ENCODE measurements at regions not wholly inside any gene's neighbourhood (a gene's known extent, or its start where the extent isn't known, plus 50 kb on each side); places are given as distances from the start of the nearest gene placed in this dataset.

- H3K4me1 Mint-ChIP-seq = peaks cover 0 to 3% (median 0%) of the 10 kb centered on the region in 3 donors
- peaks cover 0 to 2% (median 2%) of the 10 kb centered on the region in 3 donors for H3K9me3 Mint-ChIP-seq
- no peak overlapping the region for H3K27ac Mint-ChIP-seq
- no peak overlapping the region for H3K4me3 Mint-ChIP-seq
- no peaks in the 10 kb centered on the region for H3K36me3 Mint-ChIP-seq
- H3K27me3 Mint-ChIP-seq = peaks cover 4% of the 10 kb centered on the region
These were observed 68.9 kb upstream of the FZD10 start for GRCh38 chr12:130093380-130093779.

DNA sequence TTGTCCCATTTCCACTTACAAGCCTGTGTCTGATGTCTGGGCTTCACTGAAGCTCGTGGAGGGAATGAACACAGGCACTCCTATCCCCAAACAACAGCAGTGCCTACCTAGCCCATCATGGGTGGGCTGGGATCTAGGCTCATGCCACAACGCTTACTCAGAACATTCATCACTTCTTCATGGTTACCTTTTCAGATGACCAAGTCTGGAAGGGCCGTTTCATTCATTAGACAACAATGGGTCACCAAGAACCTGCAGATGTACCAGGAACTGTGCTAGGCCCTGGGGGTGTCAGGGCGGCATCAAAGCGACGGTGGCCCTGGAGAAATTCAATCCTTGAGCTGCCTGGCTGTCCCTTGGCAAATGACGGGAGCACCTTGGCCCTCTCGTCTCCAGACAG lies 64.9 kb upstream of the FZD10 start:
- no peak overlapping the region for H3K4me3 Mint-ChIP-seq
- H3K27me3 Mint-ChIP-seq = peaks cover 4% of the 10 kb centered on the region
- H3K9me3 Mint-ChIP-seq = peaks cover 2 to 3% (median 3%) of the 10 kb centered on the region in 3 donors
- no peak overlapping the region for H3K27ac Mint-ChIP-seq
- H3K4me1 Mint-ChIP-seq = no peaks in the 10 kb centered on the region
- H3K36me3 Mint-ChIP-seq = no peaks in the 10 kb centered on the region

DNA sequence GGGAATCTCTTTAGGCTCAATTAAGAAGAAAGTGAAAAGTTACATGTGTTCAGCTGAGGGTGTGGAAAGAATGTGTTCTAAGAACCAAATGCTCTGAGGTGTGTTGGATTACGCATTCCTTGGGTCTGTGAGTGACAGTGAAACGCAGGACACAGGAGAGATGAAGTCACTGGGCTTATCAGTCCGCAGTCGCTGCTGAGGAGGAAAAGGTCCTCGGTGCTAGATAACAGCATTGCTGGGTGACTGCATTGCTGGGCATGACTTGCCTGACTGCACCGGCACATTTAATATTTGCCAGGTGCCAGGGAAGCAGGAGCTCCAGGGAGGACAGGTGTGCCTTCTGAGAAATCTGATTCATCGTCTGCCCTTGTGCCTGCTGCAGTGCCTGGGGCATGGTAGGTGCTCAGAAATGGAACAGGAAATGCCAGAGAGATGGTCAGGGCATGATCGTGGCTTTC lies 64.4 kb upstream of the FZD10 start:
- Mint-ChIP-seq H3K27ac (no peak overlapping the region), H3K36me3 (no peaks in the 10 kb centered on the region), H3K9me3 (peaks cover 2 to 4% (median 3%) of the 10 kb centered on the region in 3 donors), H3K4me3 (no peak overlapping the region), H3K4me1 (no peaks in the 10 kb centered on the region), H3K27me3 (peaks cover 4% of the 10 kb centered on the region)

DNA sequence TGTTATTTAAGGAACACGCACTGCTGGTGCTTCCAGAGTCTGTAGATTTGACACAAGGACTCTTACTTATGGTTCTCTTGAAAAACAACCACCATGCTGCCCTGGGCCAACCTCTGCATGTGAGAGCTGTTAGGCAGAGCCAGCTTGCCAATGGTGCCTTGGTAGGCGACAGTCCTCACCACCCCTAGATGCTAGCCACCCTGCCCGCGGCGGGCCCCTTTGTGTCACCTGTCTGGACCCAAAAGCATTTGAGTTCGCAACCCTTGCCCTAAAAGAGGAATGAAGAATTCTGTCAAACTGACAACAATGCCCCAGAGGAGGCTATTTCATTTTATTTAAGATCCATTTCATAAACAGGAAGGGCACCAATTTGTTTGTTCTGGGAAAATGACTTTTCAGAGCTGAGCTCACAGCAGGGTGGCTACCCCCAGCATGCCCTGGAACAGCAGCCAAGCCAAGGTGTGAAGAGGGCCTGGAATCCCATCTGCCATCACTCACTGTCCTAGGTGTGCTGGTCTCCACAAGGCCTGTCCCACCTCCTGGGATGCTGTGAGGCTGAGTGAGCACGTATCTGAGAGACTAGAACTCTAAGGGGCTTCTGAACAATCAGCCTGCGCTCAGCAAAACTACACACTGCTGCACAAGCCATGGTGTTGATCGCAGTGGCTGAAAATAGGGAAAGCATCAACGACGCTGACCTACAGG lies 63.8 kb upstream of the FZD10 start:
- Mint-ChIP-seq H3K9me3 (peaks cover 2 to 5% (median 3%) of the 10 kb centered on the region in 3 donors), H3K27ac (no peak overlapping the region), H3K4me3 (no peak overlapping the region), H3K4me1 (peaks cover 0 to 1% (median 0%) of the 10 kb centered on the region in 3 donors), H3K36me3 (peaks cover 2% of the 10 kb centered on the region), H3K27me3 (peaks cover 4% of the 10 kb centered on the region)

- no peaks in the 10 kb centered on the region for H3K27me3 Mint-ChIP-seq
- H3K36me3 Mint-ChIP-seq = peaks cover 3% of the 10 kb centered on the region
- H3K4me1 Mint-ChIP-seq = peaks cover 0 to 1% (median 0%) of the 10 kb centered on the region in 3 donors
- peaks cover 2 to 5% (median 3%) of the 10 kb centered on the region in 3 donors for H3K9me3 Mint-ChIP-seq
- no peak overlapping the region for H3K27ac Mint-ChIP-seq
- no peak overlapping the region for H3K4me3 Mint-ChIP-seq
These were observed 61.5 kb upstream of the FZD10 start for GRCh38 chr12:130100634-130101362.

DNA sequence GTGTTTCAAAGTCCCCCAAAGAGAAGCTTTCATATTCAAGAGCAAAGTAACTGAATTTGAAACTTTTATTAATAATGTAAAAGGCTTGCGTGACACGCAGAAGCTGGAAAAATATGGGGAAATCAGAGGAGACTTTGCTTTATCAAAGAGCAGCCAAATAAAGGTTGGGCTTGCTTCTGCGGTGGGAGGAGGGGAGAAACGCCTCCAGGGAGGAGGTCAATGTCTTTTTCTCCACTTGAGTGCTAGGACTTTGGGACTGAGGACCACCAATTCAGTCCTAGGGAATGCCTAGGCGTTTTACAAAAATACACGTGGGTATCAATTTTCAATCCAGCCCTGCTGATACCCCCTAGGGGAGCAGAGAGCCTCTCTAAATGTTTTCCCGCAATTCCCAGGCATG lies 60.9 kb upstream of the FZD10 start:
- no peaks in the 10 kb centered on the region for H3K27me3 Mint-ChIP-seq
- peaks cover 0 to 1% (median 0%) of the 10 kb centered on the region in 3 donors for H3K4me1 Mint-ChIP-seq
- H3K4me3 Mint-ChIP-seq = no peak overlapping the region
- no peak overlapping the region for H3K27ac Mint-ChIP-seq
- peaks cover 3% of the 10 kb centered on the region for H3K36me3 Mint-ChIP-seq
- peaks cover 2 to 5% (median 3%) of the 10 kb centered on the region in 3 donors for H3K9me3 Mint-ChIP-seq

GRCh38 chr12:130102266-130102665 lies 60.0 kb upstream of the FZD10 start:
- Mint-ChIP-seq H3K27ac (no peak overlapping the region), H3K4me1 (peaks cover 0 to 1% (median 0%) of the 10 kb centered on the region in 3 donors), H3K9me3 (peaks cover 2 to 7% (median 3%) of the 10 kb centered on the region in 3 donors), H3K4me3 (no peak overlapping the region), H3K36me3 (peaks cover 3% of the 10 kb centered on the region), H3K27me3 (no peaks in the 10 kb centered on the region)

DNA sequence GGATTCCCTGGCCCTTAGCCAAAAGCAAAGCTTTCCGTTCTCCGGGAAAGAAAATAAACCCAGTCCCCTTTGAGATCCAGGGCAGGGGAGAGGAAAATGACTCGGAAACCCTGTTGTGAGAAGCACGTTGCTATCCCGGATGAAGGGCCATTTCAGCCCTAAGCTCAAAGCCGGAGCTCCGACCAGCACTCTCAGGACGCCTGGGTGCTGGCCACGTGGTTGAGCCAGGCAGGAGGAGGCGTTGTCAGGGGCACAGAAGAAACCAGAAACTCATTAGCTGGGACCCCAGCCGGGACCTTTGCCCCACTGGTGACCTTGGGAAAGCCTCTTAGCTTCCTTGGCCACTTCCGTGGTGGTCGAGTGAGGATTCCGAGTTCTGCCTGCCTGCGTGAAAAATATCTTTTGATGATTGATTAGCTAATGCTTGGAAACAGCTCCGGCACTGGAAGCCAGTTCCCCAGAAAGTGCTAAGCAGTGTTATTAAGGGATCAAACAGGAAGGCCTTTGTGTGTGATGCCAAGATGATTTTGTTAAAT lies 57.6 kb upstream of the FZD10 start:
- Mint-ChIP-seq H3K36me3 (peaks cover 3% of the 10 kb centered on the region), H3K4me1 (peaks cover 0 to 1% (median 0%) of the 10 kb centered on the region in 3 donors), H3K27ac (peak overlapping the region in 1 of 3 donors; percentile 46), H3K9me3 (peaks cover 7 to 10% (median 7%) of the 10 kb centered on the region in 3 donors), H3K4me3 (no peak overlapping the region), H3K27me3 (no peaks in the 10 kb centered on the region)

- Mint-ChIP-seq H3K9me3 (peaks cover 5 to 12% (median 12%) of the 10 kb centered on the region in 3 donors), H3K27ac (peak overlapping the region in 1 of 3 donors; percentile 27), H3K4me1 (no peaks in the 10 kb centered on the region), H3K36me3 (peaks cover 1% of the 10 kb centered on the region), H3K4me3 (no peak overlapping the region), H3K27me3 (no peaks in the 10 kb centered on the region)
These were observed 53.0 kb upstream of the FZD10 start for GRCh38 chr12:130109062-130109945.

DNA sequence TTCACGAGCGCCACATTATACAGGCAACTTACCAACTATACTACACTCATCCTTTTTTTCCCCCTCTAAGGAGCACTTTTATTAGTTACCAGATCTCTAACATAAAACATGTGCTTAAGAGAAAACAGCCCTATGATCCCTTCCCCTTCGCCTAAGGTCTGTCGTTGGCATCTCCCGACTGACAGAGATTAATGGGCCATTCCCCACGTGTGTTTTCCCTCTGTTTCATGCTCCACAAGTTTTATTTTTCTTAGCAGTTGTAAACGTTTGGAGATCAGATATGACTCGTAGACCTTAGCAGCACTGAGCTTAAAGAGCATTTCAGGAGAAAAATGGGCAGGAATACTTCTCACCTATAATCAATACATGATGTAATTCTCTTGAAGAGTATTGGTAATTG lies 51.4 kb upstream of the FZD10 start:
- Mint-ChIP-seq H3K4me3 (no peak overlapping the region), H3K4me1 (no peaks in the 10 kb centered on the region), H3K27ac (no peak overlapping the region), H3K9me3 (peaks cover 5 to 12% (median 11%) of the 10 kb centered on the region in 3 donors), H3K27me3 (no peaks in the 10 kb centered on the region), H3K36me3 (no peaks in the 10 kb centered on the region)

GRCh38 chr12:130111965-130112496 lies 50.2 kb upstream of the FZD10 start:
- no peak overlapping the region for H3K4me3 Mint-ChIP-seq
- no peak overlapping the region for H3K27ac Mint-ChIP-seq
- no peaks in the 10 kb centered on the region for H3K27me3 Mint-ChIP-seq
- no peaks in the 10 kb centered on the region for H3K36me3 Mint-ChIP-seq
- H3K4me1 Mint-ChIP-seq = no peaks in the 10 kb centered on the region
- H3K9me3 Mint-ChIP-seq = peaks cover 3 to 12% (median 11%) of the 10 kb centered on the region in 3 donors
